ENCODE measurements at regions not wholly inside any gene's neighbourhood (a gene's known extent, or its start where the extent isn't known, plus 50 kb on each side); places are given as distances from the start of the nearest gene placed in this dataset.

- DNase-seq = no peak
These were observed 103.4 kb downstream of the IL20RB start for GRCh38 chr3:137061186-137061585.

- no peak for DNase-seq
These were observed 104.5 kb downstream of the IL20RB start for GRCh38 chr3:137062250-137062649.

- no peak for DNase-seq
These were observed 107.6 kb downstream of the IL20RB start for GRCh38 chr3:137065381-137065780.

DNA sequence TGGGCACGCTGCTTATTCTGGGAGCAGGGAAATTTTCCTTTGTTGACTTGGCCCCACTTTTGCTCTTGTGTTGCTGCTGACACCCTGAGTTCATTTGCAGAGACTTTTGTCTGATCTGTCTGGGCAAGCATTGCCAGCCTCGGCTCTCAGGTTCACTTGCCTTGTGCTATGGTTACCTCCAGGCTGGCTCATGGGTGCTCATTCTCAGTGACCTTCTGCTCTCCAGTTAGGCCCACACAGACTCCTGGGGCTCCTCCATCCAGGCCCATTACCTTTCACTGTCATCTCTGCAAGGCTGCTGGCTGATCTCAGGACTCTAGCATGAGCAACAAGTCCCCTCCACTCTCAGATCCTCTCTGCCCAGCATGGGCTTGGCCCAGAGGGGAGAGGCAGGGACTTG lies 108.3 kb downstream of the IL20RB start:
- no peak for DNase-seq

DNA sequence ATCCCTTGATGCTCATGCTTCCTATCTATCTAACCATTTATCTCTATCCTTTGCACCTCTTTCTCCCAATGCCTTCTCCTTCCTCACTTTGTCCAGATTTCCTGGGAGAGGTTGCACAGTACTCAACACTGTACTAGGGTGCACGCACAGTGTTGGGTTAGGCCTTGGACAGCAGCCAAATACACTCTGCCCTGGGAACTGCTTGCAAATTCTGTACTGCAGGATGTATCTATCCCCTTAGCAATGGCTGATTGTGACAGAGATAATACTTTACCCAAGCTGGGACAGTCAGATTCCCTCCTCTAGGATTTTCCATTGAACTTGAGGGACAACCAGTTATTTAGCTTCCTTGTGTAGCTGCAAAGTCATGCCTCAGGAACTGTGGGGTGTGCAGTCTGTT lies 113.3 kb downstream of the IL20RB start:
- DNase-seq = no peak

DNA sequence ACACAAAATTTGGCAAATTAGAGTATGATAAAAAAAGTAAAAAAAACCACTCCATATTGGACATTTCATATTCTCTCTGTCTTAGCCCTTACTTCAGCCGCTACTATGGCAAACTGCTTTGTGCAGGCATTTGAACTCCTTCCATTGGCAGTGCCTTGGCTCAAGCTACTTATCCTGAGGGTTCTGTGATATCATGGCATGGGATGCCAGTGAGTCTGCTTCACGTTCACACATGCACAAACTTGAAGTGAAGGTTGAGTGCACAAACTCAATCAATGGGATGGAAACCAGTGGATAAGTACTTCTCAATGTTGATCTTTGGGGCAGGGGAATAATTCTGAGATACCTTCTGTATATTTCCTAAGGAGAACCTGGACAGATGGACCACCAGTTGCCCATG lies 117.2 kb downstream of the IL20RB start:
- no peak for DNase-seq

DNA sequence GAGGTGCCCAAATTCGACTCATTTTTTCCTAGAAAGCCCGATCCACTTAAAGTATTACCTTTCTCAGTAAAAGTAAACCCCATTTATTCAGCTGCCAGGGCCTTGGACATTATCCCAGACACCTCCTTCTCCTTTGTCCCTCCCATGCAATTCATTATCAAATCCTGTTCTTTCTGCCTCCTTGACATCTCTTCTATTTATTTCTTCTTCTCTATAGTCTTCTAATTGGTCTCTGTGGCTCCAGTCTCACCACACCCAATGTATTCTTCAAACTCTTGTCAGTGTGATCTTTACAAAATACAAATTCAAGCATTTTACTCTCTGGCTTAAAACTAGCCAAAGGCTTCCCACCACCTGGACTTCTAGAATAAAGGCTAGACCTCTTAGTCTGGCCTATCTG lies 120.3 kb downstream of the IL20RB start:
- DNase-seq = no peak

- no peak for DNase-seq
These were observed 121.8 kb downstream of the IL20RB start for GRCh38 chr3:137079571-137079970.

DNA sequence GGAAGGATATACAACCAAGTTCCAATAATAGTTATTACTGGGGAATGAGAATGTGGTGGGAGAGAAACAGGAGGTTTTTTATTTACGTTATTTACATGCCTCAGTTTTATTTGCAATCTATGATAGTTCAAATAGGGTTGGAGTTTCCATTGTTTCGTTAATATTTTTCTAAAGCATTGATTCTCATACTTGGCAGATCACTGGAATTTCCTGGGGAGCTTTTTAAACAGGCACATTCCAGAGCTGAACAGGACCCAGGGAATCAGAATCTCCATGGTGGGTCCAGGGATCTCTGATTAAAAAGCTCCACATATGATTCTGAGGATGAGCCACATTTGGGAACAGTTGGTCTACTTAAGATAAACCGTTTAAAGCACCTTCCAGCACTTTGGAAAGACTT lies 123.9 kb downstream of the IL20RB start:
- DNase-seq = no peak

DNA sequence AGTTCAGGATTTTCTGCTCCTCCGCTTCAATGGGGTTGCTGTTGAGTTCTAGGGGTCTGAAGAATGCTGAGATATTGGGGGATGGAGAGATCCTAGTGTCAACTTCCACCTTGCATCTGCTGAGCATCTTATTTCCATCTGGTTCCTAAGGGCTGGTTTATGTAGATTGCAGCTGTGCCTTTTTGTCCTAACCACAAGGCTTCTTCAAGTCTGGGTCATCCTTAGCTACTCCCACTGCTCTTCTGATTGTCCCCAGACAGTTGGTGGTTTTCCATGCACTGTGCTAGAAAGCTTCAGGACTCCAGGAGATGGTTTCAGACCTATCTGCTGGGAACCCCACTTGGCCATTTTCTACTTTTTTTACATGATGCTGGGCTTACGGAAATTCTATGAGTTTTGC lies 125.0 kb downstream of the IL20RB start:
- no peak for DNase-seq

- no peak for DNase-seq
These were observed 125.5 kb downstream of the IL20RB start for GRCh38 chr3:137083332-137083731.

DNA sequence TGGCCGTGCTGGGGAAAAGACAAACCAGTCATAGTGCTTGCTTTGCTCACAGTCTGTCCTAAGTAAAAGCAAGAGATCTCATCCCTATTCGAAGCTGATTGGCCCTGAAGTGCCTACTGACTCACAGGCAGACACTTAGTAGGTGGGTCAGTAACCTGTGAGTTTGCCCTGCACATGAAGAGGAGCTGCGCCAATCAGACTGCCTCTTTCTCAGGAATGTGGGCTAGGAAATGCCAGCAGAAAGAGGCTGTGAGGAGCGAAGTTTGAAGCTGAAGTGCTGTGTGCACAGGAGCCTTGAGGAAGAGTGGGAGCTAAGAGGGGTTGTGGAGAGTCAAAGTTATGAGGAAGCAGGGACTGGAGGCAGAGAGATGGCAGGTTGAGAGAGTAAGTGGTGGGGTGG lies 126.8 kb downstream of the IL20RB start:
- DNase-seq = no peak

GRCh38 chr3:137097386-137097785 lies 139.6 kb downstream of the IL20RB start:
- DNase-seq = no peak

DNA sequence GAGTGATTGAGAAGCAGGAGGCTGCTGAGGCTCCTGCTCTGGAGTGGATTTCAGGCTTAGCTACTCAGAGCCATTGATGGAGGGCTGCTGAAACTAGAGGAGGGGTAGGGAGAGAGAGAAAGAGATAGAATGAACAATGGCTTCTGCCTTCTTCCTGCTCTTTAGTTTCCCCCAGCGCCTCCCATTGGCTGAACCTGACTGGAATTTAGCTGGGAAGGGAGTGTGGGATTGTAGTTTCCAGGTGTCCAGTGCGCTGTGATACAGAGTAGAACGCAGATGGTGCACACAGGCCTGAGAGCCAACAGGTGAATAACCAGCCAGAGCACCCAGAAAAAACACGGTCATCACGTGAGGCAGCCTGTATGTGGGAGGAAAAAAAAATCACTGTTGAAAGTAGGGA lies 140.1 kb downstream of the IL20RB start:
- DNase-seq = no peak

GRCh38 chr3:137099364-137100219 lies 141.8 kb downstream of the IL20RB start:
- DNase-seq = no peak

DNA sequence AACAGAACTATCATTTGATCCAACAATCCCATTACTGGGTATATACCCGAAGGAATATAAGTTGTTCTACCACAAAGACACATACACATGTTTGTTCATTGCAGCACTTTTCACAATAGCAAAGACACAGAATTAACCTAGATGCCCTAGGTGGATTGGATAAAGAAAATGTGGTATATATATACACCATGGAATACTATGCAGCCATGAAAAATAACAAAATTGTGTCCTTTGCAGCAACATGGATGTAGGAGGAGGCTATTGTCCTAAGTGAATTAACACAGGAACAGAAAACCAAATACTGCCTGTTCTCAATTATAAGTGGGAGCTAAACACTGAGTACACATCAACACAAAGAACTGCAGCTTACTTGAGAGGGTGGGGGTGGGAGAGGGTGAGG lies 142.5 kb downstream of the IL20RB start:
- no peak for DNase-seq

DNA sequence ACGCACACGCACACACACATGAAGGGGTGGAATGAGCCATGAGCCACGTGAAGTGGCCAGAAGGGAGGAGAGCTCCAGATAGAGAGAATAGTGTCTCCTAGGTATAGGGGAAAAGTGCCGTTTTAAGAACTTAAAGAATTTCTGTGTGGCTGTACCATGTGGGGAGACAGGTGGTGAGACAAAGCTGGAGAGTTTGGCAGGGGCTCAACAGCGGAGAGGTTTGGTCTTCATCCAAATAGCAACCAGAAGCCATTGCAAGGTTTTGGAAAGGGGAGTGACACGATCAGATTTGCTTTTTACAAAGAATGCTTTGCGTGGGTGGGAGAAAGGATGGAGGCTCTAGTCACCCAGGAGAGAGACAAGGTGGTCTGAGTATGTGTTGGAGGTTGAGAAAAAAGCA lies 146.0 kb downstream of the IL20RB start:
- DNase-seq = no peak

DNA sequence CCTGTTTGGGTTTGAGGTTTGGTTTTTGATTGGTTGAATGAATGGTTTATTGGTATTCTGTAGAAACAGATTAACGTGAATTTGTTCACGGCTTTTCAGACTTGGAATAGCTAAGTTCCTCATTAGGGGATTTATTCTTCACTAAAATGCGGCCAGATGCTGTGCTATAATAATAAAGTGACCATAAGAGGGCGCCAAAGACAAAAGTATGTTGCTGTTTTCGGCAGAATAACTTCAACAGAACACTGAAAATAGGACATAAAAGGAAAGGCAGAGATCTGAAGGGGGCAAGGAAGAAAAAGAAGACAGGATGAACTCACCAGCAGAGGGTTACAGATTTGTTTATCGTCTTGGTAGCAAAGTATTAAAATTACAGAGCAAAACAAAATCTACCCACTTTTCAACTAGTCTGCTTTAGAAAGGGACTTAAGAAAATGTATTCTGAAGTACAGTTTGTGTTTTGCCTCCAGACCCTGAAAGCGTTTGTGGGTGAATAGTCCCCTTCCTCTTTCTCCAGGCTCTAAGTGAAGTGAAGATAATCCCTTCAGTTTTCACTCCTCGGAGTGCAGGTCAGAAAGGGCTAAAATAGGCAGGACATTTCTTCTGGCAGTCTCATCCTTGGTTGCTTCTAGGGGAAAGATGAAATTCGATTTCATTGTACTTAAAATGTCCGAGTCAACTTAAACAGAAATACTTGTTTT lies 147.6 kb downstream of the IL20RB start:
- peak in 10 of 56 donors; percentile 0 to 35 (median 6) for DNase-seq

- no peak for DNase-seq
These were observed 148.9 kb downstream of the IL20RB start for GRCh38 chr3:137106612-137107240.

DNA sequence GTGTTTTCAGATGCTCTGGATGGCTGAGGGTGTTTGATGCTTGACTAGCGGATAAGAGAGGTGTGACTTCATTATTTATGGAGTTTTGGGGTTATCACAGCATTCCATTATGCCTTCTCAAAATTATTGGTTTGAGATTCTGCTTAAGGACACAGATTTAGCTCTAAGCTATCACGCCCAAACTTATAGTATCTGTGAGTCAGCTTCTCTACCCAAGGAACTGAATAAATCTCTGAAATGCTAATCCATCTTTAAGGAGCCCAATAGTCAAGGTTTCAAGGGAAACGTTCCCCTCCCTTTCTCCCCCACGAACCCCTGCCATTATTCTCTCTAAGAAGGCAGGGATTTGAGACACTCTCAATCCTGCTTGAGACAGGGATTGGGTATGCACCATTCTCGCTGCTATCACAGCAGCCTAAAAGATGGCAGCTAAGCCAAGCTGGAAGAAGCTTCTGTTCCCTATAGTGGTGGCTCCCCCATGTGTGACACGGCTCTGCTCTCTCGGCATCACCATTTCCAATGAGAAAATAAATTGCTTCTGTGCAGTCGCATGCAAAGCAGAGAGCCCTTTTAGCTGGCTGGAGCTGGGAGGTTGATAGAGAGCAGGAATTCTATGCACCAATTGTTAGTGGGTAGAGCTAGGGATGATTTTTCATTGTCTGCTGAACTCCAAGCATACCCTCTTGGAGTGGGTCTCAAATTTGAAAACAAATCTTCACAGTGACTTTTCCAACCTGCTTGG lies 151.1 kb downstream of the IL20RB start:
- DNase-seq = no peak

- peak in 1 of 56 donors; percentile 4 for DNase-seq
These were observed 152.7 kb downstream of the IL20RB start for GRCh38 chr3:137110392-137110996.

Measured in nucleus accumbens (tissue), 56 donors.